PC-3 (cell line): ENCODE measurements at regions not wholly inside any gene's neighbourhood (a gene's known extent, or its start where the extent isn't known, plus 50 kb on each side); places are given as distances from the start of the nearest gene placed in this dataset.

ENCODE experiments used
- ATAC-seq: fragments of 200-7000 bp; cut with Tn5 transposase; 2 replicates; pipeline ENCODE4 v1.9.1; 2020; ENCODE audit warnings: mild to moderate bottlenecking, moderate library complexity
- BruUV-seq: library from RNA; stranded (reverse); fragments of 400-500 nt; replicated peaks from 2 replicates; lab custom pipeline; 2021; lab: Mats Ljungman, UMichigan
- CTCF ChIA-PET: fragments of 300-600 bp; sonication (Branson Sonifier 250); formaldehyde crosslinking; loops from one replicate; lab custom pipeline; 2022; ENCODE audit warnings: antibody characterized with exemption; lab: Charles Lee
- POLR2A ChIA-PET: fragments of 300-600 bp; sonication (Branson Sonifier 250); formaldehyde crosslinking; loops from one replicate; lab custom pipeline; 2022; ENCODE audit warnings: antibody characterized with exemption; ENCODE audit not compliant: unreplicated experiment; lab: Charles Lee
- DNase-seq: peaks from one replicate; pipeline ENCODE4 v3.0.0-alpha.2; 2015
- H2AFZ ChIP-seq: fragments of 300-600 bp; sonication (generic); 2 replicates; pipeline ENCODE4 v1.6.0; 2016; ENCODE audit warnings: antibody characterized with exemption, low read length
- H3F3A ChIP-seq: fragments of 300-600 bp; sonication (generic); one replicate; pipeline ENCODE4 v1.6.0; 2017; ENCODE audit warnings: antibody characterized with exemption, low read length, control low read depth, mild to moderate bottlenecking; ENCODE audit not compliant: unreplicated experiment
- H3K27ac ChIP-seq: fragments of 300-600 bp; sonication (generic); 2 replicates; pipeline ENCODE4 v1.5.1; 2016; ENCODE audit warnings: mild to moderate bottlenecking, low read length
- H3K27me3 ChIP-seq: fragments of 300-600 bp; sonication (generic); 2 replicates; pipeline ENCODE4 v1.6.1; 2016; ENCODE audit warnings: low read length, mixed read lengths
- H3K36me3 ChIP-seq: fragments of 300-600 bp; sonication (generic); 2 replicates; pipeline ENCODE4 v1.6.1; 2016; ENCODE audit warnings: low read depth, mixed run types, low read length, mixed read lengths
- H3K4me1 ChIP-seq: fragments of 300-600 bp; sonication (generic); 2 replicates; pipeline ENCODE4 v1.5.1; 2016; ENCODE audit warnings: low read length; ENCODE audit not compliant: insufficient read depth
- H3K4me2 ChIP-seq: fragments of 300-600 bp; sonication (generic); 2 replicates; pipeline ENCODE4 v1.6.0; 2016; ENCODE audit warnings: low read length
- H3K4me3 ChIP-seq: fragments of 300-600 bp; sonication (generic); 2 replicates; pipeline ENCODE4 v1.5.1; 2016; ENCODE audit warnings: mild to moderate bottlenecking, low read length, mixed read lengths
- H3K79me2 ChIP-seq: fragments of 300-600 bp; sonication (generic); 2 replicates; pipeline ENCODE4 v1.6.1; 2017; ENCODE audit warnings: low read length, mixed read lengths
- H3K9ac ChIP-seq: fragments of 300-600 bp; sonication (generic); 2 replicates; pipeline ENCODE4 v1.6.0; 2016; ENCODE audit warnings: mild to moderate bottlenecking, low read length
- H3K9me2 ChIP-seq: fragments of 300-600 bp; sonication (generic); replicated peaks from 2 replicates; pipeline ENCODE4 v1.6.1; 2016; ENCODE audit warnings: mixed run types, low read length, mixed read lengths
- H3K9me3 ChIP-seq: fragments of 300-600 bp; sonication (generic); 2 replicates; pipeline ENCODE4 v1.6.1; 2016; ENCODE audit warnings: low read length, mixed read lengths
- H4K20me1 ChIP-seq: fragments of 300-600 bp; sonication (generic); 2 replicates; pipeline ENCODE4 v1.6.1; 2016; ENCODE audit warnings: low read length, mixed read lengths
- CTCF ChIP-seq: fragments of 300-600 bp; sonication (generic); conservative IDR thresholded peaks from 2 replicates; pipeline ENCODE4 v1.5.1; 2017; ENCODE audit warnings: antibody characterized with exemption, low read depth, mild to moderate bottlenecking, low read length
- EZH2 ChIP-seq: fragments of 300-600 bp; sonication (generic); IDR thresholded peaks from one replicate; pipeline ENCODE4 v1.6.1; 2017; ENCODE audit warnings: antibody characterized with exemption, mild to moderate bottlenecking, low read length; ENCODE audit not compliant: unreplicated experiment
- EZH2phosphoT487 ChIP-seq: fragments of 300-600 bp; sonication (generic); IDR thresholded peaks from 2 replicates; pipeline ENCODE4 v1.6.1; 2018; ENCODE audit warnings: mild to moderate bottlenecking, antibody characterized with exemption, low read length, borderline replicate concordance
- intact Hi-C: fragments of 100-400 bp; cut with micrococcal nuclease; formaldehyde crosslinking; loops from 2 replicates; pipeline ENCODE4 v1.9.0; 2023

GRCh38 chr11:120024046-120024445 is 113.9 kb downstream of the TRIM29 start:
- Histone ChIP-seq H3K27me3 (peaks cover 65% of the 10 kb centered on the region), H4K20me1 (no peaks in the 10 kb centered on the region), H3K36me3 (no peaks in the 10 kb centered on the region), H3K79me2 (no peaks in the 10 kb centered on the region), H3F3A (no peaks in the 10 kb centered on the region), H3K4me1 (no peaks in the 10 kb centered on the region), H2AFZ (no peak overlapping the region), H3K9me3 (no peaks in the 10 kb centered on the region), H3K9ac (no peak overlapping the region), H3K9me2 (no peaks in the 10 kb centered on the region), H3K4me3 (no peak overlapping the region), H3K27ac (no peak overlapping the region), H3K4me2 (no peak overlapping the region)
- TF ChIP-seq CTCF (no peak), EZH2 (no peak), EZH2phosphoT487 (no peak)
- ATAC-seq, result no peak
- intact Hi-C loops, result no loop called here
- ChIA-PET CTCF (no interaction called here), POLR2A (no interaction called here)
- BruUV-seq, result no TSS peak
- DNase-seq, result no peak

GRCh38 chr11:120023551-120023950 is 114.4 kb downstream of the TRIM29 start:
- H3K79me2 ChIP-seq, result no peaks in the 10 kb centered on the region
- H4K20me1 ChIP-seq, result no peaks in the 10 kb centered on the region
- H3F3A ChIP-seq, result no peaks in the 10 kb centered on the region
- no peaks in the 10 kb centered on the region for H3K4me1 ChIP-seq
- peaks cover 64% of the 10 kb centered on the region for H3K27me3 ChIP-seq
- ChIA-PET CTCF (no interaction called here), POLR2A (no interaction called here)
- H3K4me2 ChIP-seq, result no peak overlapping the region
- no peaks in the 10 kb centered on the region for H3K36me3 ChIP-seq
- no peak overlapping the region for H3K27ac ChIP-seq
- no peak overlapping the region for H3K9ac ChIP-seq
- H3K9me2 ChIP-seq, result no peaks in the 10 kb centered on the region
- TF ChIP-seq CTCF, result no peak
- no peak for TF ChIP-seq EZH2phosphoT487
- no peak for TF ChIP-seq EZH2
- ATAC-seq (no peak), DNase-seq (no peak)
- H3K9me3 ChIP-seq, result no peaks in the 10 kb centered on the region
- H2AFZ ChIP-seq, result no peak overlapping the region
- intact Hi-C loops, result no loop called here
- no TSS peak for BruUV-seq
- H3K4me3 ChIP-seq, result no peak overlapping the region

GRCh38 chr11:120023120-120023519 is 114.8 kb downstream of the TRIM29 start:
- H3K27me3 ChIP-seq, result peaks cover 65% of the 10 kb centered on the region
- no peak overlapping the region for H3K27ac ChIP-seq
- H3K4me3 ChIP-seq, result no peak overlapping the region
- ChIA-PET POLR2A (no interaction called here), CTCF (no interaction called here)
- no peaks in the 10 kb centered on the region for H3K4me1 ChIP-seq
- H3F3A ChIP-seq, result no peaks in the 10 kb centered on the region
- no peaks in the 10 kb centered on the region for H3K79me2 ChIP-seq
- no peak overlapping the region for H3K9ac ChIP-seq
- no TSS peak for BruUV-seq
- no peak for DNase-seq
- no peak for TF ChIP-seq EZH2phosphoT487
- TF ChIP-seq CTCF, result no peak
- no peak for TF ChIP-seq EZH2
- H3K9me3 ChIP-seq, result no peaks in the 10 kb centered on the region
- H3K4me2 ChIP-seq, result no peak overlapping the region
- no peaks in the 10 kb centered on the region for H4K20me1 ChIP-seq
- H3K9me2 ChIP-seq, result no peaks in the 10 kb centered on the region
- intact Hi-C loops, result no loop called here
- no peaks in the 10 kb centered on the region for H3K36me3 ChIP-seq
- no peak for ATAC-seq
- H2AFZ ChIP-seq, result no peak overlapping the region
